SK-N-SH (cell line): ENCODE measurements at regions not wholly inside any gene's neighbourhood (a gene's known extent, or its start where the extent isn't known, plus 50 kb on each side); places are given as distances from the start of the nearest gene placed in this dataset.

Source experiments
- CTCF ChIA-PET: fragments of 300-600, 350-600 bp; formaldehyde crosslinking; extraction: SDS; loops from one replicate; lab custom pipeline; 2021; lab: Yijun Ruan, JAX
- POLR2A ChIA-PET: fragments of 350-600 bp; sonication (Branson Sonifier 250); formaldehyde crosslinking; extraction: SDS; loops from one replicate; lab custom pipeline; 2020; ENCODE audit warnings: antibody characterized with exemption, inconsistent platforms; lab: Yijun Ruan, JAX
- DNase-seq: peaks from one replicate; pipeline ENCODE4 v3.0.0; 2012
- H2AFZ ChIP-seq: fragments of 200-600 bp; sonication (generic); 2 replicates; pipeline ENCODE4 v1.8.1; 2016; ENCODE audit warnings: antibody characterized with exemption, mild to moderate bottlenecking, low read depth
- H3F3A ChIP-seq: fragments of 200-600 bp; sonication (generic); replicated peaks from 2 replicates; pipeline ENCODE3; 2016; ENCODE audit warnings: antibody characterized with exemption, mild to moderate bottlenecking; ENCODE audit not compliant: insufficient read depth
- H3K27ac ChIP-seq, 2 experiments: fragments of 200-500 bp in 1 of 2; fragments of 200-600 bp in 1 of 2; sonication (Bioruptor generic) in 1 of 2; sonication (generic), shearing (Covaris generic) in 1 of 2; 2 replicates each; pipeline versions ENCODE4 v1.5.1 to v1.6.1; 2014 to 2016; ENCODE audit warnings: low read depth in 2 of 2, inconsistent platforms in 1 of 2, low read length in 1 of 2, mild to moderate bottlenecking in 1 of 2, mixed read lengths in 1 of 2
- H3K27me3 ChIP-seq: fragments of 200-600 bp; sonication (generic), shearing (Covaris generic); 2 replicates; pipeline ENCODE4 v1.6.1; 2016; ENCODE audit warnings: mixed run types; ENCODE audit not compliant: insufficient read depth
- H3K36me3 ChIP-seq, 2 experiments: fragments of 200-500 bp in 1 of 2; fragments of 200-600 bp in 1 of 2; sonication (Bioruptor generic) in 1 of 2; sonication (generic) in 1 of 2; replicated peaks in 1 of 2; 2 replicates each; pipeline versions ENCODE3 to v1.5.1; 2014 to 2016; ENCODE audit warnings: low read length in 1 of 2, mild to moderate bottlenecking in 1 of 2; ENCODE audit not compliant: insufficient read depth in 2 of 2, control insufficient read depth in 1 of 2
- H3K4me1 ChIP-seq, 2 experiments: fragments of 200-500 bp in 1 of 2; fragments of 200-600 bp in 1 of 2; sonication (Bioruptor generic) in 1 of 2; sonication (generic), shearing (Covaris generic) in 1 of 2; 2 replicates each; pipeline versions ENCODE4 v1.5.1 to v1.6.1; 2014 to 2016; ENCODE audit warnings: low read depth in 1 of 2, low read length in 1 of 2, mixed run types in 1 of 2; ENCODE audit not compliant: insufficient read depth in 2 of 2, control insufficient read depth in 1 of 2
- H3K4me2 ChIP-seq: fragments of 200-600 bp; sonication (generic), shearing (Covaris generic); 2 replicates; pipeline ENCODE4 v1.6.1; 2017; ENCODE audit warnings: mixed run types
- H3K4me3 ChIP-seq, 2 experiments: fragments of 200-500 bp in 1 of 2; fragments of 200-600 bp in 1 of 2; sonication (Bioruptor generic) in 1 of 2; sonication (generic), shearing (Covaris generic) in 1 of 2; 2 replicates each; pipeline versions ENCODE4 v1.5.1 to v1.8.1; 2014 to 2016; ENCODE audit warnings: low read depth in 2 of 2, inconsistent platforms in 1 of 2, low read length in 1 of 2, mild to moderate bottlenecking in 1 of 2, mixed read lengths in 1 of 2, moderate library complexity in 1 of 2
- H3K79me2 ChIP-seq: fragments of 200-600 bp; sonication (generic); 2 replicates; pipeline ENCODE4 v1.8.1; 2017; ENCODE audit warnings: mild to moderate bottlenecking; ENCODE audit not compliant: insufficient read depth
- H3K9ac ChIP-seq: fragments of 200-600 bp; sonication (generic); 2 replicates; pipeline ENCODE4 v1.6.1; 2017; ENCODE audit warnings: mixed run types
- H3K9me2 ChIP-seq: fragments of 200-600 bp; sonication (generic); 2 replicates; pipeline ENCODE4 v1.6.1; 2017; ENCODE audit warnings: mixed run types
- H3K9me3 ChIP-seq: fragments of 200-600 bp; sonication (generic); 2 replicates; pipeline ENCODE4 v1.6.1; 2017; ENCODE audit warnings: mixed run types, mild to moderate bottlenecking, moderate library complexity
- H4K20me1 ChIP-seq: fragments of 200-600 bp; sonication (generic); 2 replicates; pipeline ENCODE4 v1.6.1; 2017; ENCODE audit warnings: mild to moderate bottlenecking, mixed run types; ENCODE audit not compliant: insufficient read depth
- ELF1 ChIP-seq: IDR thresholded peaks from 2 replicates; pipeline ENCODE4 v1.4.0; 2012
- EP300 ChIP-seq, 2 experiments: IDR thresholded peaks; 2 replicates each; pipeline versions ENCODE4 v1.4.0 to v1.6.1; 2012; ENCODE audit warnings: borderline replicate concordance in 1 of 2, low read depth in 1 of 2, low read length in 1 of 2
- EZH2phosphoT487 ChIP-seq: fragments of 200-600 bp; sonication (generic); IDR thresholded peaks from 2 replicates; pipeline ENCODE4 v1.6.1; 2017; ENCODE audit warnings: low read depth, mixed run types, mild to moderate bottlenecking, antibody characterized with exemption, moderate library complexity, borderline replicate concordance
- FOSL2 ChIP-seq: IDR thresholded peaks from 2 replicates; pipeline ENCODE4 v1.4.0; 2012; ENCODE audit warnings: low read depth, mild to moderate bottlenecking, moderate library complexity, borderline replicate concordance
- FOXJ3 ChIP-seq: sonication (generic); formaldehyde crosslinking; IDR thresholded peaks from 2 replicates; pipeline ENCODE4 v1.5.1; 2020; ENCODE audit warnings: mild to moderate bottlenecking, missing genetic modification reagents
- FOXM1 ChIP-seq: IDR thresholded peaks from 2 replicates; pipeline ENCODE4 v1.4.0; 2012; ENCODE audit warnings: low read depth, mild to moderate bottlenecking
- GATA2 ChIP-seq: sonication (generic); formaldehyde crosslinking; IDR thresholded peaks from 2 replicates; pipeline ENCODE4 v1.5.0; 2020; ENCODE audit warnings: mild to moderate bottlenecking, missing genetic modification reagents
- MAX ChIP-seq: IDR thresholded peaks from 2 replicates; pipeline ENCODE4 v1.4.0; 2012; ENCODE audit warnings: low read depth
- NFIC ChIP-seq: IDR thresholded peaks from 2 replicates; pipeline ENCODE4 v1.4.0; 2012; ENCODE audit warnings: borderline replicate concordance
- NRF1 ChIP-seq: IDR thresholded peaks from 2 replicates; pipeline ENCODE4 v1.6.1; 2012; ENCODE audit warnings: low read depth, mild to moderate bottlenecking, low read length
- POLR2AphosphoS5 ChIP-seq: IDR thresholded peaks from 2 replicates; pipeline ENCODE4 v1.6.1; 2012; ENCODE audit warnings: low read depth, low read length
- RAD21 ChIP-seq: IDR thresholded peaks from 2 replicates; pipeline ENCODE4 v1.6.1; 2012; ENCODE audit warnings: mild to moderate bottlenecking, low read length
- RCOR1 ChIP-seq: fragments of 150-350 bp; IDR thresholded peaks from 2 replicates; pipeline ENCODE4 v1.6.1; 2017; ENCODE audit warnings: antibody characterized with exemption, low read length
- RFX5 ChIP-seq: IDR thresholded peaks from 2 replicates; pipeline ENCODE4 v1.6.1; 2012; ENCODE audit warnings: mild to moderate bottlenecking, improper control_type of control experiment, low read length
- RXRA ChIP-seq: IDR thresholded peaks from 2 replicates; pipeline ENCODE4 v1.4.0; 2012; ENCODE audit warnings: low read depth, mild to moderate bottlenecking, borderline replicate concordance
- SIN3A ChIP-seq: IDR thresholded peaks from 2 replicates; pipeline ENCODE4 v1.6.1; 2012; ENCODE audit warnings: low read depth, mild to moderate bottlenecking, low read length, moderate library complexity, borderline replicate concordance
- SMC3 ChIP-seq: IDR thresholded peaks from 2 replicates; pipeline ENCODE4 v1.6.1; 2012; ENCODE audit warnings: low read depth, low read length, improper control_type of control experiment
- TCF12 ChIP-seq: IDR thresholded peaks from 2 replicates; pipeline ENCODE4 v1.4.0; 2012
- TEAD4 ChIP-seq: IDR thresholded peaks from 2 replicates; pipeline ENCODE4 v1.4.0; 2012; ENCODE audit warnings: mild to moderate bottlenecking, borderline replicate concordance; ENCODE audit not compliant: insufficient read depth
- YY1 ChIP-seq: IDR thresholded peaks from 2 replicates; pipeline ENCODE4 v1.4.0; 2012; ENCODE audit warnings: low read depth, mild to moderate bottlenecking
- WGBS: methylation state at CpG from one replicate; pipeline ENCODE4 v1.1.6; 2017; ENCODE audit warnings: low lambda C conversion rate; 5-methylcytosine and 5-hydroxymethylcytosine counted together
- TF ChIP-seq, protein P1 (sequence below): IDR thresholded peaks from 2 replicates; pipeline ENCODE4 v1.4.0; 2012; ENCODE audit warnings: low read depth, borderline replicate concordance
- TF ChIP-seq, protein P2 (sequence below): fragments of 150-350 bp; IDR thresholded peaks from 2 replicates; pipeline ENCODE4 v1.6.1; 2016; ENCODE audit warnings: mild to moderate bottlenecking, low read depth, low read length
- TF ChIP-seq, protein P3 (sequence below): IDR thresholded peaks from 2 replicates; pipeline ENCODE4; 2012

DNA sequence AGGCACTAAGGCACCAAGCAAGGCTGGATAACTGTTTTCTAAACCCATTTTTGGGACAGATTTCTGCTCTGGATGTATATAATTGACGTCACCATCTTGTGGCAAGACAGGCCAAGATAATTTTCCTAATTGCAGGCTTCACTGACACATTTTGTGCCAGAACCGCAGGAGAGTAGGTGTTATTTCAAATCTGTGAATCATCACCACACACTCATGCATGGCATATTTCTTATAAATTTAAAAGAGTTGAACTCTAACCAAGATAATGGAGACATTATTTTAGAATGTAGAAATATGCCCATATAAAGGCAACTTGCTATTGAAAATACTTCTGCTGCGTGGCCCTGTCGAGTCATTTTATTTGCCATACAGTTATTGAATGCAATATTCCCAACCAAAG is 68.3 kb upstream of the ACYP2 start:
- Histone ChIP-seq H2AFZ (no peak overlapping the region), H3K4me3 (no peak overlapping the region), H3K4me1 (no peaks in the 10 kb centered on the region), H3F3A (no peaks in the 10 kb centered on the region), H3K9ac (no peak overlapping the region), H3K36me3 (no peaks in the 10 kb centered on the region), H3K27ac (no peak overlapping the region), H3K9me3 (no peaks in the 10 kb centered on the region), H3K9me2 (no peaks in the 10 kb centered on the region), H3K27me3 (no peaks in the 10 kb centered on the region), H4K20me1 (no peaks in the 10 kb centered on the region), H3K4me2 (no peak overlapping the region), H3K79me2 (no peaks in the 10 kb centered on the region)
- TF ChIP-seq FOSL2 (no peak), EP300 (IDR thresholded peaks at IDR 0.05; ENCODE audit: borderline replicate concordance in 1 of 2, low read depth in 1 of 2, low read length in 1 of 2) (no peak), YY1 (no peak), TEAD4 (no peak), FOXJ3 (CRISPR knock-in tag) (no peak), POLR2AphosphoS5 (no peak), ELF1 (no peak), NRF1 (no peak), SIN3A (no peak), NFIC (no peak), GATA2 (no peak), RAD21 (no peak), RCOR1 (no peak), RFX5 (no peak), RXRA (no peak), TCF12 (no peak), MAX (no peak), FOXM1 (no peak)
- TF ChIP-seq, protein P1, sequence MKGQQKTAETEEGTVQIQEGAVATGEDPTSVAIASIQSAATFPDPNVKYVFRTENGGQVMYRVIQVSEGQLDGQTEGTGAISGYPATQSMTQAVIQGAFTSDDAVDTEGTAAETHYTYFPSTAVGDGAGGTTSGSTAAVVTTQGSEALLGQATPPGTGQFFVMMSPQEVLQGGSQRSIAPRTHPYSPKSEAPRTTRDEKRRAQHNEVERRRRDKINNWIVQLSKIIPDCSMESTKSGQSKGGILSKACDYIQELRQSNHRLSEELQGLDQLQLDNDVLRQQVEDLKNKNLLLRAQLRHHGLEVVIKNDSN = no peak
- TF ChIP-seq, protein P2, sequence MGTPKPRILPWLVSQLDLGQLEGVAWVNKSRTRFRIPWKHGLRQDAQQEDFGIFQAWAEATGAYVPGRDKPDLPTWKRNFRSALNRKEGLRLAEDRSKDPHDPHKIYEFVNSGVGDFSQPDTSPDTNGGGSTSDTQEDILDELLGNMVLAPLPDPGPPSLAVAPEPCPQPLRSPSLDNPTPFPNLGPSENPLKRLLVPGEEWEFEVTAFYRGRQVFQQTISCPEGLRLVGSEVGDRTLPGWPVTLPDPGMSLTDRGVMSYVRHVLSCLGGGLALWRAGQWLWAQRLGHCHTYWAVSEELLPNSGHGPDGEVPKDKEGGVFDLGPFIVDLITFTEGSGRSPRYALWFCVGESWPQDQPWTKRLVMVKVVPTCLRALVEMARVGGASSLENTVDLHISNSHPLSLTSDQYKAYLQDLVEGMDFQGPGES = no peak
- POLR2A ChIA-PET = no interaction called here
- CTCF ChIA-PET = no interaction called here
- WGBS = 95% methylated on average over 4 of the region's 4 CpGs
- no peak for DNase-seq

DNA sequence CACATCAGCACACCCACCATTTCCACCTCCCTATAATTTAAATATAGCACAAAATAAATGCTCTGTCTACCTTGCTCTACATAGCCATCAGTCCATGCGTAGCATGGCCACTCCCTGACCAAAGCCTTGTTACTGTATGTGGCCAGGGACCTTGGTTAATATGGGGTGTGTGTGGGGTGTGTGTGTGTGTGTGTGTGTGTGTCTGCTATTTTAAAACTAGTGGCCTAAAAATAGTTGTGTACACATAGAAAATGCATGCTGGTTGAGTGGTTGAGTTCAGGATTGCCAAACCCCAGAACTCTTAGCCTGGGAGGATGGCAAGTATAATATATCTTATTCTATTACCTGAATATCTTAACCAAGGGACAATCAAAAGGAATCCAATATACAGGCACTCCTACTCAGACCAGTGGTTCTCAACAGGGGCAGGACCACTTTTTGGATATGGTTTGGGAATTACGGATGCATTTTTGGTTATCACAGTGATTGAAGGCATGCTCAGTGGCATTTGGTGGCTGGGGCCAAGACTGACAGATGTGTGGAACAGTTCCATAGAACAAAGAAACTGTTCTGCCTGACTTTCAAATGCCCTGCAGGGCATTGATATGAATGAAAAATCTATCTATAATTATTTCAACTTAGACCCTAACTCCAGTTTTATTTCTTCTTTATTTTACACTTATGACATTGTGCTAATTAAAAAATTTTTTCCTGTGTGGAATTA is 72.3 kb upstream of the PSME4 start:
- H3K27me3 ChIP-seq = no peaks in the 10 kb centered on the region
- TF ChIP-seq SMC3 (no peak), EZH2phosphoT487 (no peak), RCOR1 (no peak), RAD21 (no peak)
- TF ChIP-seq, protein P2 = no peak
- TF ChIP-seq, protein P3, sequence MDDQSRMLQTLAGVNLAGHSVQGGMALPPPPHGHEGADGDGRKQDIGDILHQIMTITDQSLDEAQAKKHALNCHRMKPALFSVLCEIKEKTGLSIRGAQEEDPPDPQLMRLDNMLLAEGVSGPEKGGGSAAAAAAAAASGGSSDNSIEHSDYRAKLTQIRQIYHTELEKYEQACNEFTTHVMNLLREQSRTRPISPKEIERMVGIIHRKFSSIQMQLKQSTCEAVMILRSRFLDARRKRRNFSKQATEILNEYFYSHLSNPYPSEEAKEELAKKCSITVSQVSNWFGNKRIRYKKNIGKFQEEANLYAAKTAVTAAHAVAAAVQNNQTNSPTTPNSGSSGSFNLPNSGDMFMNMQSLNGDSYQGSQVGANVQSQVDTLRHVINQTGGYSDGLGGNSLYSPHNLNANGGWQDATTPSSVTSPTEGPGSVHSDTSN = no peak
- DNase-seq = no peak
- POLR2A ChIA-PET = no interaction called here
- H2AFZ ChIP-seq = no peak overlapping the region
- no peaks in the 10 kb centered on the region for H3K79me2 ChIP-seq
- no peak overlapping the region for H3K4me3 ChIP-seq
- H3K9ac ChIP-seq = no peak overlapping the region
- WGBS = 96% methylated on average over 2 of the region's 2 CpGs
- H3K4me1 ChIP-seq = no peaks in the 10 kb centered on the region
- no peak overlapping the region for H3K4me2 ChIP-seq
- no peaks in the 10 kb centered on the region for H3F3A ChIP-seq
- no peaks in the 10 kb centered on the region for H4K20me1 ChIP-seq
- H3K27ac ChIP-seq = no peak overlapping the region
- H3K36me3 ChIP-seq = no peaks in the 10 kb centered on the region
- CTCF ChIA-PET = no interaction called here
- H3K9me2 ChIP-seq = no peaks in the 10 kb centered on the region
- H3K9me3 ChIP-seq = no peaks in the 10 kb centered on the region
